ENCODE measurements at regions not wholly inside any gene's neighbourhood (a gene's known extent, or its start where the extent isn't known, plus 50 kb on each side); places are given as distances from the start of the nearest gene placed in this dataset.

- no peak overlapping the region for H3K4me3 ChIP-seq (replicated peaks in 1 of 4; ENCODE audit: control extremely low read depth in 1 of 4, insufficient read depth in 1 of 4, low read depth in 3 of 4, low read length in 4 of 4)
- no peaks in the 10 kb centered on the region for H3K79me2 ChIP-seq (ENCODE audit: control insufficient read depth, insufficient read depth, low read length)
- H3K4me2 ChIP-seq (ENCODE audit: extremely low read depth, insufficient read depth, low read length): no peak overlapping the region
- no peaks in the 10 kb centered on the region for H3K36me3 ChIP-seq (ENCODE audit: control insufficient read depth, insufficient read depth, low read length)
- TF ChIP-seq, protein P1, sequence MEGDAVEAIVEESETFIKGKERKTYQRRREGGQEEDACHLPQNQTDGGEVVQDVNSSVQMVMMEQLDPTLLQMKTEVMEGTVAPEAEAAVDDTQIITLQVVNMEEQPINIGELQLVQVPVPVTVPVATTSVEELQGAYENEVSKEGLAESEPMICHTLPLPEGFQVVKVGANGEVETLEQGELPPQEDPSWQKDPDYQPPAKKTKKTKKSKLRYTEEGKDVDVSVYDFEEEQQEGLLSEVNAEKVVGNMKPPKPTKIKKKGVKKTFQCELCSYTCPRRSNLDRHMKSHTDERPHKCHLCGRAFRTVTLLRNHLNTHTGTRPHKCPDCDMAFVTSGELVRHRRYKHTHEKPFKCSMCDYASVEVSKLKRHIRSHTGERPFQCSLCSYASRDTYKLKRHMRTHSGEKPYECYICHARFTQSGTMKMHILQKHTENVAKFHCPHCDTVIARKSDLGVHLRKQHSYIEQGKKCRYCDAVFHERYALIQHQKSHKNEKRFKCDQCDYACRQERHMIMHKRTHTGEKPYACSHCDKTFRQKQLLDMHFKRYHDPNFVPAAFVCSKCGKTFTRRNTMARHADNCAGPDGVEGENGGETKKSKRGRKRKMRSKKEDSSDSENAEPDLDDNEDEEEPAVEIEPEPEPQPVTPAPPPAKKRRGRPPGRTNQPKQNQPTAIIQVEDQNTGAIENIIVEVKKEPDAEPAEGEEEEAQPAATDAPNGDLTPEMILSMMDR (conservative IDR thresholded peaks at IDR 0.05 in 1 of 2, IDR thresholded peaks at IDR 0.05 in 1 of 2; ENCODE audit: low read depth in 1 of 2, low read length in 2 of 2): no peak
- no peak for TF ChIP-seq EZH2 (IDR thresholded peaks at IDR 0.05; ENCODE audit: low read length, missing control alignments)
- no peaks in the 10 kb centered on the region for H3K27me3 ChIP-seq (ENCODE audit: control insufficient read depth, insufficient read depth, low read length)
- H3K9me3 ChIP-seq (ENCODE audit: control insufficient read depth, insufficient read depth, low read depth, low read length): no peaks in the 10 kb centered on the region
- H3K9ac ChIP-seq (ENCODE audit: insufficient read depth, low read length): no peak overlapping the region
- H2AFZ ChIP-seq (ENCODE audit: low read length): no peak overlapping the region
- no peak for DNase-seq (ENCODE audit: low read depth in 2 of 2)
- no peak overlapping the region for H3K27ac ChIP-seq (ENCODE audit: insufficient read depth, low read length)
- H4K20me1 ChIP-seq (ENCODE audit: control insufficient read depth, extremely low read depth, insufficient read depth, low read length): no peaks in the 10 kb centered on the region
- H3K4me1 ChIP-seq (ENCODE audit: control insufficient read depth, extremely low read depth, insufficient read depth, low read length): peaks cover 2% of the 10 kb centered on the region
These were observed 503.5 kb upstream of the C1orf87 start for GRCh38 chr1:60577029-60577428.

DNA sequence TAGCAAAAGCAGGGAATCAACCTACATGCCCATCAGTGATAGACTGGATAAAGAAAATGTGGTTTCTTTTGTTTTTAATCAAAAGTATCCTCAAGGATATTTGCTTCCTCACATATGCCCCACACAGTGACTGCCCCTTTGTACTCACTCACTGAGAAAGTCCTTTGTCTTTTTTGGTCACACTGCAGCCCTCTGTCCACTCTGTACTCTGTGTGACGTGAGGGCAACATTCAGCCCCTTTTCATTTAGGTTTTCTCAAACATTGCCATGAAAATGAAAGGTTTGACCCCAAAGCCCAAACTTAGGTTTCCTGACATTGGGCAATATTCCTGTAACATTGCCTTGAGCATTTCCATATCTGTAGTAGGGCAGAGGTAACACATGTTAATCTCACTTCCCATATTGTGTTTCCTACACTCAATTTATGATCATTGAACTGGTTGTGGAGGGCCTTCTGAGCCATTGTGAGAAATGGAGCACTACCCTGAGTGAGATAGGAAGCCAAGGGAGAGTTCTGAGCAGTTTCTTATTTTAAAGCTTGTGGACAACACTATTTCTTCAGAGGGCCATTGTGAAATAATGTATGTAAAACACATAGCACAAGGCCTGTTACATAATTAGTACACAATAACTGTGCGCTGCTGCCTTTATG lies 501.9 kb upstream of the C1orf87 start:
- Histone ChIP-seq H3K36me3 (ENCODE audit: control insufficient read depth, insufficient read depth, low read length) (no peaks in the 10 kb centered on the region), H3K27me3 (ENCODE audit: control insufficient read depth, insufficient read depth, low read length) (no peaks in the 10 kb centered on the region), H4K20me1 (ENCODE audit: control insufficient read depth, extremely low read depth, insufficient read depth, low read length) (no peaks in the 10 kb centered on the region), H3K4me3 (replicated peaks in 1 of 4; ENCODE audit: control extremely low read depth in 1 of 4, insufficient read depth in 1 of 4, low read depth in 3 of 4, low read length in 4 of 4) (no peak overlapping the region), H3K9ac (ENCODE audit: insufficient read depth, low read length) (no peak overlapping the region), H3K4me1 (ENCODE audit: control insufficient read depth, extremely low read depth, insufficient read depth, low read length) (peaks cover 2% of the 10 kb centered on the region), H3K27ac (ENCODE audit: insufficient read depth, low read length) (no peak overlapping the region), H3K9me3 (ENCODE audit: control insufficient read depth, insufficient read depth, low read depth, low read length) (no peaks in the 10 kb centered on the region), H3K79me2 (ENCODE audit: control insufficient read depth, insufficient read depth, low read length) (no peaks in the 10 kb centered on the region), H2AFZ (ENCODE audit: low read length) (no peak overlapping the region), H3K4me2 (ENCODE audit: extremely low read depth, insufficient read depth, low read length) (no peak overlapping the region)
- TF ChIP-seq EZH2 (IDR thresholded peaks at IDR 0.05; ENCODE audit: low read length, missing control alignments): no peak
- TF ChIP-seq, protein P1 (conservative IDR thresholded peaks at IDR 0.05 in 1 of 2, IDR thresholded peaks at IDR 0.05 in 1 of 2; ENCODE audit: low read depth in 1 of 2, low read length in 2 of 2): no peak
- DNase-seq (ENCODE audit: low read depth in 2 of 2): no peak

GRCh38 chr1:60573726-60574409 lies 500.3 kb upstream of the C1orf87 start:
- TF ChIP-seq, protein P1 (conservative IDR thresholded peaks at IDR 0.05 in 1 of 2, IDR thresholded peaks at IDR 0.05 in 1 of 2; ENCODE audit: low read depth in 1 of 2, low read length in 2 of 2): no peak
- TF ChIP-seq EZH2 (IDR thresholded peaks at IDR 0.05; ENCODE audit: low read length, missing control alignments): no peak
- H3K27ac ChIP-seq (ENCODE audit: insufficient read depth, low read length): no peak overlapping the region
- H3K79me2 ChIP-seq (ENCODE audit: control insufficient read depth, insufficient read depth, low read length): no peaks in the 10 kb centered on the region
- no peak overlapping the region for H3K4me2 ChIP-seq (ENCODE audit: extremely low read depth, insufficient read depth, low read length)
- DNase-seq (ENCODE audit: low read depth in 2 of 2): peak; percentile 69 to 85
- H3K9ac ChIP-seq (ENCODE audit: insufficient read depth, low read length): no peak overlapping the region
- no peaks in the 10 kb centered on the region for H4K20me1 ChIP-seq (ENCODE audit: control insufficient read depth, extremely low read depth, insufficient read depth, low read length)
- peaks cover 2% of the 10 kb centered on the region for H3K4me1 ChIP-seq (ENCODE audit: control insufficient read depth, extremely low read depth, insufficient read depth, low read length)
- H2AFZ ChIP-seq (ENCODE audit: low read length): no peak overlapping the region
- no peaks in the 10 kb centered on the region for H3K36me3 ChIP-seq (ENCODE audit: control insufficient read depth, insufficient read depth, low read length)
- H3K9me3 ChIP-seq (ENCODE audit: control insufficient read depth, insufficient read depth, low read depth, low read length): no peaks in the 10 kb centered on the region
- H3K4me3 ChIP-seq (replicated peaks in 1 of 4; ENCODE audit: control extremely low read depth in 1 of 4, insufficient read depth in 1 of 4, low read depth in 3 of 4, low read length in 4 of 4): no peak overlapping the region
- H3K27me3 ChIP-seq (ENCODE audit: control insufficient read depth, insufficient read depth, low read length): no peaks in the 10 kb centered on the region

Data from fibroblast of lung (primary cell).